A549 (cell line): ENCODE measurements at regions not wholly inside any gene's neighbourhood (a gene's known extent, or its start where the extent isn't known, plus 50 kb on each side); places are given as distances from the start of the nearest gene placed in this dataset.

ENCODE experiments used
- ATAC-seq, 2 experiments: fragments of 200-7000 bp in 1 of 2; fragments of >200 bp in 1 of 2; cut with Nextera tagmentation in 1 of 2; cut with Tn5 transposase in 1 of 2; 3 replicates each; pipeline versions ENCODE4 v1.8.0 to v1.9.1; 2018 to 2020; ENCODE audit warnings: mild to moderate bottlenecking in 1 of 2, moderate library complexity in 1 of 2
- CTCF ChIA-PET: fragments of 300-600 bp; sonication (Branson Sonifier 250); formaldehyde crosslinking; extraction: SDS; loops from one replicate; lab custom pipeline; 2021; ENCODE audit warnings: antibody characterized with exemption, inconsistent platforms; lab: Yijun Ruan, JAX
- POLR2A ChIA-PET: fragments of 350-600 bp; formaldehyde crosslinking; extraction: SDS; loops from one replicate; lab custom pipeline; 2021; ENCODE audit warnings: antibody characterized with exemption, inconsistent platforms; lab: Yijun Ruan, JAX
- DNase-seq, 2 experiments: peaks; one replicate each; pipeline versions ENCODE4 v3.0.0 to v3.0.0-alpha.2; 2011 to 2016; ENCODE audit warnings: low read depth in 1 of 2, low spot score in 1 of 2
- FAIRE-seq: peaks from 2 replicates; lab custom pipeline; 2011; peaks lifted over from hg19 to GRCh38; lab: Jason Lieb, UNC
- H3K27ac ChIP-seq, 2 experiments: fragments of >200 bp; sonication (Bioruptor Twin); formaldehyde crosslinking; 3 replicates each; pipeline ENCODE4 v1.5.1; 2016 to 2017
- H3K4me1 ChIP-seq: fragments of >200 bp; sonication (Bioruptor Twin); formaldehyde crosslinking; 3 replicates; pipeline ENCODE4 v1.6.1; 2016
- H3K4me2 ChIP-seq: fragments of >200 bp; sonication (Bioruptor Twin); formaldehyde crosslinking; 3 replicates; pipeline ENCODE4 v1.6.1; 2016
- H3K4me3 ChIP-seq: fragments of >200 bp; sonication (Bioruptor Twin); formaldehyde crosslinking; 3 replicates; pipeline ENCODE4 v1.5.1; 2016
- H3K9me3 ChIP-seq: fragments of >200 bp; sonication (Bioruptor Twin); formaldehyde crosslinking; 3 replicates; pipeline ENCODE4 v1.6.1; 2016
- CBX2 ChIP-seq: fragments of 200-600 bp; sonication (generic); IDR thresholded peaks from 2 replicates; pipeline ENCODE4 v1.6.1; 2016; ENCODE audit warnings: low read depth, mild to moderate bottlenecking, borderline replicate concordance
- CHD2 ChIP-seq: fragments of 150-350 bp; IDR thresholded peaks from 2 replicates; pipeline ENCODE4 v1.6.1; 2014; ENCODE audit warnings: low read length; ENCODE audit not compliant: partially characterized antibody
- EP300 ChIP-seq, 2 experiments: fragments of >200 bp; sonication (Bioruptor Twin); formaldehyde crosslinking; IDR thresholded peaks; 2 replicates in 1 of 2; 3 replicates in 1 of 2; pipeline ENCODE4 v1.6.1; 2016 to 2017
- FOXS1 ChIP-seq: fragments of 250-450 bp; sonication (Bioruptor Pico); IDR thresholded peaks from 2 replicates; pipeline ENCODE4 v1.5.0; 2020; ENCODE audit warnings: mild to moderate bottlenecking, moderate library complexity
- GATA3 ChIP-seq: IDR thresholded peaks from 2 replicates; pipeline ENCODE4 v1.6.1; 2012; ENCODE audit warnings: borderline replicate concordance
- HDAC2 ChIP-seq: fragments of 200-600 bp; sonication (generic); IDR thresholded peaks from 2 replicates; pipeline ENCODE4 v1.6.1; 2016
- HOXA7 ChIP-seq: fragments of 250-450 bp; sonication (Bioruptor Pico); IDR thresholded peaks from 2 replicates; pipeline ENCODE4 v1.5.0; 2020; ENCODE audit warnings: mild to moderate bottlenecking, moderate library complexity
- HOXB13 ChIP-seq: fragments of 250-450 bp; sonication (Bioruptor Pico); IDR thresholded peaks from 2 replicates; pipeline ENCODE4 v1.5.0; 2020; ENCODE audit warnings: low read depth, mild to moderate bottlenecking, moderate library complexity
- KDM5A ChIP-seq: fragments of 200-600 bp; sonication (generic); IDR thresholded peaks from 2 replicates; pipeline ENCODE4 v1.6.1; 2016; ENCODE audit warnings: antibody characterized with exemption, mild to moderate bottlenecking
- MAFK ChIP-seq: fragments of 450-650 bp; IDR thresholded peaks from 2 replicates; pipeline ENCODE4 v1.6.1; 2014; ENCODE audit not compliant: partially characterized antibody
- MYC ChIP-seq: IDR thresholded peaks from 2 replicates; pipeline ENCODE4 v1.6.1; 2012; ENCODE audit warnings: mild to moderate bottlenecking, inconsistent platforms, low read length, improper control_type of control experiment, borderline replicate concordance
- NR3C1 ChIP-seq: fragments of >200 bp; sonication (Bioruptor Twin); formaldehyde crosslinking; IDR thresholded peaks from 3 replicates; pipeline ENCODE4 v1.6.1; 2017
- RARB ChIP-seq: fragments of 250-450 bp; sonication (Bioruptor Pico); IDR thresholded peaks from 2 replicates; pipeline ENCODE4 v1.8.0; 2021; ENCODE audit warnings: mild to moderate bottlenecking, moderate library complexity
- RFX5 ChIP-seq: fragments of 450-650 bp; IDR thresholded peaks from 2 replicates; pipeline ENCODE4 v1.7.1; 2014; ENCODE audit warnings: antibody characterized with exemption, mild to moderate bottlenecking, moderate library complexity
- SREBF2 ChIP-seq: fragments of 450-650 bp; IDR thresholded peaks from 2 replicates; pipeline ENCODE4 v1.6.1; 2014; ENCODE audit warnings: mild to moderate bottlenecking, moderate library complexity
- TFCP2L1 ChIP-seq: fragments of 250-450 bp; sonication (Bioruptor Pico); IDR thresholded peaks from 2 replicates; pipeline ENCODE4 v1.5.0; 2021; ENCODE audit warnings: mild to moderate bottlenecking
- ZC3H11A ChIP-seq: fragments of 450-650 bp; IDR thresholded peaks from 2 replicates; pipeline ENCODE4 v1.6.1; 2014; ENCODE audit warnings: antibody characterized with exemption, mild to moderate bottlenecking
- ZFP36 ChIP-seq: fragments of 450-650 bp; IDR thresholded peaks from 2 replicates; pipeline ENCODE4 v1.6.1; 2014; ENCODE audit warnings: borderline replicate concordance; ENCODE audit not compliant: partially characterized antibody
- ZSCAN20 ChIP-seq: fragments of 250-450 bp; sonication (Bioruptor Pico); IDR thresholded peaks from 2 replicates; pipeline ENCODE4 v1.8.0; 2022; ENCODE audit warnings: mild to moderate bottlenecking, moderate library complexity
- WGBS: methylation state at CpG from one replicate; pipeline ENCODE4 v1.1.6; 2017; ENCODE audit errors: missing lambda C conversion rate; 5-methylcytosine and 5-hydroxymethylcytosine counted together
- TF ChIP-seq, protein P1 (sequence below): fragments of 200-600 bp; sonication (generic); IDR thresholded peaks from 2 replicates; pipeline ENCODE4 v1.6.1; 2016; ENCODE audit warnings: antibody characterized with exemption, mild to moderate bottlenecking, moderate library complexity
- TF ChIP-seq, protein P2 (sequence below): IDR thresholded peaks from 2 replicates; pipeline ENCODE4 v1.6.1; 2012
- TF ChIP-seq, protein P3 (sequence below): fragments of >200 bp; sonication (Bioruptor Twin); formaldehyde crosslinking; IDR thresholded peaks from 2 replicates; pipeline ENCODE4 v1.6.1; 2016
- TF ChIP-seq, protein P4 (sequence below): fragments of 450-650 bp; IDR thresholded peaks from 2 replicates; pipeline ENCODE4 v1.6.1; 2014; ENCODE audit warnings: antibody characterized with exemption

DNA sequence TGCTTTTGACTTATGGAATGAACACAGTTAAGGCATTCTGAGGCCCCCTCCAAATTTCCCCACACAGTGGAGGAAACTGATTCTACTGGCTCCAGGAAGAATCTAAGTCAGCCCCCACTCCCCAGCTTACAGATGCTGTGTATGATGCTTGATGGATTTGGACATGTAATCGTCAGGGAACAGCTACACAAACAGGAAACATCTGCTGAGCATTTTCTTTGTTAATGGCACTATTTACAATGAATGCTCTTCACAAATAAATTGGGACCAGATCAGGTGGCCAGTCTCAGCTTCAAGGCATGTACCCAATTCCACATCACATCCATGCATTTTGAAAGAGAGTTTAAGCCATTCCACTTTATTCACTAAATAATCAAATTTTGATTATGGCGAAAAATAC, 562.3 kb downstream of the SOX11 start:
- no peak overlapping the region for H3K4me3 ChIP-seq
- TF ChIP-seq RFX5 = no peak
- TF ChIP-seq NR3C1 = no peak
- TF ChIP-seq HOXA7 = no peak
- no peak for TF ChIP-seq FOXS1 (CRISPR knock-in tag)
- TF ChIP-seq ZC3H11A = no peak
- no peak for TF ChIP-seq SREBF2
- no peak for TF ChIP-seq KDM5A
- TF ChIP-seq, all 56 proteins: peak for 0
- CTCF ChIA-PET = no interaction called here
- Histone ChIP-seq H3K4me2 (no peak overlapping the region), H3K27ac (no peak overlapping the region), H3K4me1 (no peaks in the 10 kb centered on the region), H3K9me3 (0 out of 3 replicates have a peak, but pooled peaks cover 4% of the 10 kb centered on the region)
- 3% methylated on average over 2 of the region's 2 CpGs for WGBS
- POLR2A ChIA-PET = no interaction called here
- FAIRE-seq (no peak), ATAC-seq (no peak), DNase-seq (no peak)

DNA sequence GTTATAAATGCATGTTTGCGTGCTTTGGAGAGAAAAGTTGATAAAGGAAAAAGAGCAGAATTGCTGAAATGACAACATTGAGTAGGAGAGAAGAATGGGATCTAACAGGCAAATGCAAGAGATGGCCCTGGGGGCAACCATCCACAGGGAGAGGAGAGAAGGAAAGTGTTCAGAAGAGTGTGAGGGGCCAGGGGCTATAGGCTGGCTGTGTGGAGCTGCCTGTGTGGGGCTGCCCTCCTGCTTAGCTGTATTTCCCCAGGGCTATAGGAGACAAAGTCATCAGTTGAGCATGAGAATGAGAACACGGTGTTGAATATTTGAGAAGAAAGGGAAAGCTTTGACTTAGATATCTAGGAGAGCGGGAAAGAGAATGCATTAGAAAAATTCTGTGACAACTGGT, 572.0 kb downstream of the SOX11 start:
- TF ChIP-seq FOXS1 (CRISPR knock-in tag) = no peak
- no peak for TF ChIP-seq TFCP2L1
- TF ChIP-seq, protein P1, sequence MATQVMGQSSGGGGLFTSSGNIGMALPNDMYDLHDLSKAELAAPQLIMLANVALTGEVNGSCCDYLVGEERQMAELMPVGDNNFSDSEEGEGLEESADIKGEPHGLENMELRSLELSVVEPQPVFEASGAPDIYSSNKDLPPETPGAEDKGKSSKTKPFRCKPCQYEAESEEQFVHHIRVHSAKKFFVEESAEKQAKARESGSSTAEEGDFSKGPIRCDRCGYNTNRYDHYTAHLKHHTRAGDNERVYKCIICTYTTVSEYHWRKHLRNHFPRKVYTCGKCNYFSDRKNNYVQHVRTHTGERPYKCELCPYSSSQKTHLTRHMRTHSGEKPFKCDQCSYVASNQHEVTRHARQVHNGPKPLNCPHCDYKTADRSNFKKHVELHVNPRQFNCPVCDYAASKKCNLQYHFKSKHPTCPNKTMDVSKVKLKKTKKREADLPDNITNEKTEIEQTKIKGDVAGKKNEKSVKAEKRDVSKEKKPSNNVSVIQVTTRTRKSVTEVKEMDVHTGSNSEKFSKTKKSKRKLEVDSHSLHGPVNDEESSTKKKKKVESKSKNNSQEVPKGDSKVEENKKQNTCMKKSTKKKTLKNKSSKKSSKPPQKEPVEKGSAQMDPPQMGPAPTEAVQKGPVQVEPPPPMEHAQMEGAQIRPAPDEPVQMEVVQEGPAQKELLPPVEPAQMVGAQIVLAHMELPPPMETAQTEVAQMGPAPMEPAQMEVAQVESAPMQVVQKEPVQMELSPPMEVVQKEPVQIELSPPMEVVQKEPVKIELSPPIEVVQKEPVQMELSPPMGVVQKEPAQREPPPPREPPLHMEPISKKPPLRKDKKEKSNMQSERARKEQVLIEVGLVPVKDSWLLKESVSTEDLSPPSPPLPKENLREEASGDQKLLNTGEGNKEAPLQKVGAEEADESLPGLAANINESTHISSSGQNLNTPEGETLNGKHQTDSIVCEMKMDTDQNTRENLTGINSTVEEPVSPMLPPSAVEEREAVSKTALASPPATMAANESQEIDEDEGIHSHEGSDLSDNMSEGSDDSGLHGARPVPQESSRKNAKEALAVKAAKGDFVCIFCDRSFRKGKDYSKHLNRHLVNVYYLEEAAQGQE = no peak
- no peak for TF ChIP-seq HOXB13
- TF ChIP-seq ZC3H11A = no peak
- TF ChIP-seq, protein P2, sequence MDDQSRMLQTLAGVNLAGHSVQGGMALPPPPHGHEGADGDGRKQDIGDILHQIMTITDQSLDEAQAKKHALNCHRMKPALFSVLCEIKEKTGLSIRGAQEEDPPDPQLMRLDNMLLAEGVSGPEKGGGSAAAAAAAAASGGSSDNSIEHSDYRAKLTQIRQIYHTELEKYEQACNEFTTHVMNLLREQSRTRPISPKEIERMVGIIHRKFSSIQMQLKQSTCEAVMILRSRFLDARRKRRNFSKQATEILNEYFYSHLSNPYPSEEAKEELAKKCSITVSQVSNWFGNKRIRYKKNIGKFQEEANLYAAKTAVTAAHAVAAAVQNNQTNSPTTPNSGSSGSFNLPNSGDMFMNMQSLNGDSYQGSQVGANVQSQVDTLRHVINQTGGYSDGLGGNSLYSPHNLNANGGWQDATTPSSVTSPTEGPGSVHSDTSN = no peak
- TF ChIP-seq MAFK = no peak
- TF ChIP-seq CBX2 = no peak
- TF ChIP-seq ZSCAN20 (CRISPR knock-in tag) = no peak
- TF ChIP-seq CHD2 = no peak
- no peak for TF ChIP-seq RFX5
- no peak for TF ChIP-seq ZFP36
- TF ChIP-seq MYC = no peak
- TF ChIP-seq RARB (CRISPR knock-in tag) = no peak
- no peak for TF ChIP-seq HDAC2
- TF ChIP-seq, protein P3, sequence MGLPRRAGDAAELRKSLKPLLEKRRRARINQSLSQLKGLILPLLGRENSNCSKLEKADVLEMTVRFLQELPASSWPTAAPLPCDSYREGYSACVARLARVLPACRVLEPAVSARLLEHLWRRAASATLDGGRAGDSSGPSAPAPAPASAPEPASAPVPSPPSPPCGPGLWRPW = no peak
- TF ChIP-seq, protein P4, sequence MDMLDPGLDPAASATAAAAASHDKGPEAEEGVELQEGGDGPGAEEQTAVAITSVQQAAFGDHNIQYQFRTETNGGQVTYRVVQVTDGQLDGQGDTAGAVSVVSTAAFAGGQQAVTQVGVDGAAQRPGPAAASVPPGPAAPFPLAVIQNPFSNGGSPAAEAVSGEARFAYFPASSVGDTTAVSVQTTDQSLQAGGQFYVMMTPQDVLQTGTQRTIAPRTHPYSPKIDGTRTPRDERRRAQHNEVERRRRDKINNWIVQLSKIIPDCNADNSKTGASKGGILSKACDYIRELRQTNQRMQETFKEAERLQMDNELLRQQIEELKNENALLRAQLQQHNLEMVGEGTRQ = no peak
- no peak for TF ChIP-seq EP300 (IDR thresholded peaks at IDR 0.05)
- TF ChIP-seq GATA3 = no peak
- peaks cover 13% of the 10 kb centered on the region; the same call in 2 of the 3 replicates for H3K9me3 ChIP-seq
- 2% methylated on average over 3 of the region's 3 CpGs for WGBS
- FAIRE-seq = no peak
- ATAC-seq = no peak
- CTCF ChIA-PET = no interaction called here
- no peak overlapping the region for H3K27ac ChIP-seq
- H3K4me2 ChIP-seq = no peak overlapping the region
- no peak overlapping the region for H3K4me3 ChIP-seq
- no peaks in the 10 kb centered on the region for H3K4me1 ChIP-seq
- POLR2A ChIA-PET = no interaction called here
- no peak for DNase-seq
